K562 (cell line): ENCODE measurements at regions not wholly inside any gene's neighbourhood (a gene's known extent, or its start where the extent isn't known, plus 50 kb on each side); places are given as distances from the start of the nearest gene placed in this dataset.

ENCODE experiments used
- ATAC-seq: fragments of 200-7000 bp; cut with Tn5 transposase; 3 replicates; pipeline ENCODE4 v1.9.1; 2020; ENCODE audit warnings: moderate library complexity
- BruUV-seq: library from RNA; stranded (reverse); fragments of 400-500 nt; replicated peaks from 2 replicates; lab custom pipeline; 2021; lab: Mats Ljungman, UMichigan
- CTCF ChIA-PET: fragments of 300-600 bp; formaldehyde crosslinking; extraction: SDS; loops from one replicate; lab custom pipeline; 2021; ENCODE audit warnings: low intra/inter-chr PET ratio; lab: Yijun Ruan, JAX
- POLR2A ChIA-PET: fragments of 300-600, 350-650 bp; sonication (Branson Sonifier 250); formaldehyde crosslinking; extraction: SDS; loops from one replicate; lab custom pipeline; 2021; ENCODE audit warnings: antibody characterized with exemption, inconsistent platforms; lab: Yijun Ruan, JAX
- DNase-seq, 4 experiments: peaks; one replicate each; pipeline versions ENCODE4 v3.0.0 to v3.0.0-alpha.2; 2011 to 2018; ENCODE audit warnings: low spot score in 3 of 4, mixed read lengths in 3 of 4; ENCODE audit errors: extremely low read depth in 1 of 4
- FAIRE-seq: peaks from 2 replicates; lab custom pipeline; 2011; peaks lifted over from hg19 to GRCh38; lab: Jason Lieb, UNC
- H2AFZ ChIP-seq: 2 replicates; pipeline ENCODE4 v1.6.0; 2011; ENCODE audit warnings: low read depth, low read length, control low read depth, inconsistent platforms
- H3K27ac ChIP-seq: fragments of 200-600 bp; 3 replicates; pipeline ENCODE4 v1.8.0; 2011; ENCODE audit warnings: low read depth, mild to moderate bottlenecking, control low read depth, inconsistent platforms, low read length, moderate library complexity, mixed read lengths; ENCODE audit errors: extremely low read depth
- H3K27me3 ChIP-seq, 2 experiments: fragments of 300-600 bp in 1 of 2; 2 replicates in 1 of 2; 3 replicates in 1 of 2; pipeline versions ENCODE4 v1.6.0 to v1.8.0; 2011; ENCODE audit warnings: inconsistent platforms in 2 of 2, low read length in 2 of 2, mild to moderate bottlenecking in 1 of 2, mixed read lengths in 1 of 2, moderate library complexity in 1 of 2; ENCODE audit not compliant: control insufficient read depth in 2 of 2, insufficient read depth in 2 of 2
- H3K36me3 ChIP-seq: fragments of 300-600 bp; 3 replicates; pipeline ENCODE4 v1.8.0; 2011; ENCODE audit warnings: mild to moderate bottlenecking, low read length, inconsistent platforms; ENCODE audit not compliant: control insufficient read depth, insufficient read depth
- H3K4me1 ChIP-seq, 2 experiments: fragments of 200-600 bp in 1 of 2; replicated peaks in 1 of 2; 2 replicates in 1 of 2; 3 replicates in 1 of 2; pipeline versions ENCODE4 v1.5.1 to v1.8.0; 2011; ENCODE audit warnings: inconsistent platforms in 2 of 2, low read length in 2 of 2, mild to moderate bottlenecking in 1 of 2, mixed read lengths in 1 of 2, moderate library complexity in 1 of 2; ENCODE audit not compliant: control insufficient read depth in 2 of 2, insufficient read depth in 2 of 2
- H3K4me2 ChIP-seq: 2 replicates; pipeline ENCODE4 v1.6.1; 2011; ENCODE audit warnings: low read length, control low read depth, inconsistent platforms, mixed read lengths; ENCODE audit not compliant: insufficient read depth
- H3K4me3 ChIP-seq: fragments of 200-600 bp; sonication (generic), shearing (Covaris generic); 2 replicates; pipeline ENCODE4 v1.5.1; 2016; ENCODE audit warnings: control low read depth, inconsistent platforms
- H3K79me2 ChIP-seq: fragments of 200-600 bp; 3 replicates; pipeline ENCODE4 v1.8.0; 2011; ENCODE audit warnings: low read length, inconsistent platforms; ENCODE audit not compliant: control insufficient read depth, insufficient read depth
- H3K9ac ChIP-seq, 2 experiments: 2 replicates each; pipeline versions ENCODE4 v1.6.0 to v1.6.1; 2011; ENCODE audit warnings: low read depth in 2 of 2, low read length in 2 of 2, control low read depth in 1 of 2, inconsistent platforms in 1 of 2, mild to moderate bottlenecking in 1 of 2, mixed read lengths in 1 of 2; ENCODE audit not compliant: insufficient read depth in 1 of 2
- H3K9me1 ChIP-seq: one replicate; pipeline ENCODE4 v1.6.0; 2011; ENCODE audit warnings: inconsistent platforms, mild to moderate bottlenecking, low read length, moderate library complexity; ENCODE audit not compliant: control insufficient read depth, insufficient read depth
- H3K9me3 ChIP-seq: replicated peaks from 2 replicates; pipeline ENCODE4 v1.5.1; 2011; ENCODE audit warnings: low read depth, low read length, inconsistent platforms; ENCODE audit not compliant: control insufficient read depth, insufficient read depth
- H4K20me1 ChIP-seq: replicated peaks from 2 replicates; pipeline ENCODE4 v1.6.1; 2011; ENCODE audit warnings: low read length, inconsistent platforms, mixed read lengths; ENCODE audit not compliant: control insufficient read depth, insufficient read depth
- FOS ChIP-seq: IDR thresholded peaks from 3 replicates; pipeline ENCODE4 v1.6.1; 2011; ENCODE audit not compliant: insufficient read length; ENCODE audit errors: extremely low read depth
- FOXJ2 ChIP-seq: fragments of 200-800 bp; sonication (Bioruptor generic); IDR thresholded peaks from 2 replicates; pipeline ENCODE4 v1.6.1; 2016; ENCODE audit warnings: missing genetic modification characterization, missing compliant biosample characterization
- HLTF ChIP-seq: fragments of 450-650 bp; IDR thresholded peaks from 2 replicates; pipeline ENCODE4 v1.6.1; 2016
- ILF3 ChIP-seq: fragments of 450-650 bp; IDR thresholded peaks from 2 replicates; pipeline ENCODE4 v1.6.1; 2018; ENCODE audit warnings: antibody characterized with exemption, mild to moderate bottlenecking, moderate library complexity, borderline replicate concordance
- SMARCE1 ChIP-seq: fragments of 450-650 bp; IDR thresholded peaks from 2 replicates; pipeline ENCODE4 v1.7.1; 2016; ENCODE audit warnings: mild to moderate bottlenecking
- ZBED1 ChIP-seq: IDR thresholded peaks from 2 replicates; pipeline ENCODE4 v1.6.1; 2014
- ZNF507 ChIP-seq: conservative IDR thresholded peaks from 2 replicates; pipeline ENCODE4 v1.6.1; 2017; ENCODE audit warnings: missing genetic modification characterization, missing compliant biosample characterization
- WGBS: fragments of 100-300 bp; shearing (Covaris generic); methylation state at CpG from one replicate; pipeline ENCODE4 v1.1.6; 2016; ENCODE audit warnings: low coverage, mixed read lengths; ENCODE audit not compliant: insufficient coverage; ENCODE audit errors: missing lambda C conversion rate; 5-methylcytosine and 5-hydroxymethylcytosine counted together
- in situ Hi-C: fragments of 300-500 bp; cut with MboI; formaldehyde crosslinking; loops from 4 replicates; pipeline ENCODE4 v1.15.0; 2018; ENCODE audit warnings: inconsistent platforms, mixed read lengths
- intact Hi-C: fragments of 100-400 bp; cut with micrococcal nuclease; formaldehyde crosslinking; loops from 2 replicates; pipeline ENCODE4 v1.14.2; 2022
- TF ChIP-seq, protein P1 (sequence below): fragments of 250-450 bp; sonication (Bioruptor Pico); IDR thresholded peaks from 2 replicates; pipeline ENCODE4 v1.4.0; 2020; ENCODE audit warnings: borderline replicate concordance

GRCh38 chr14:87540339-87540738 is 452.6 kb downstream of the GALC start:
- Histone ChIP-seq H3K27me3 (no peaks in the 10 kb centered on the region), H3K9me1 (no peaks in the 10 kb centered on the region), H3K36me3 (no peaks in the 10 kb centered on the region), H3K4me2 (no peak overlapping the region), H3K27ac (no peak overlapping the region), H3K9ac (no peak overlapping the region), H3K9me3 (no peaks in the 10 kb centered on the region), H3K4me3 (no peak overlapping the region), H4K20me1 (no peaks in the 10 kb centered on the region), H3K79me2 (no peaks in the 10 kb centered on the region), H3K4me1 (no peaks in the 10 kb centered on the region)
- 0% methylated on average over 1 of the region's 2 CpGs for WGBS
- ChIA-PET CTCF (no interaction called here), POLR2A (no interaction called here)
- no TSS peak for BruUV-seq
- in situ Hi-C loops (no loop called here), intact Hi-C loops (no loop called here)
- ATAC-seq: no peak
- no peak for FAIRE-seq
- DNase-seq: no peak
- no peak for TF ChIP-seq FOXJ2 (tag)
- TF ChIP-seq HLTF: no peak
- no peak for TF ChIP-seq ZNF507 (tag)
- TF ChIP-seq ZBED1: no peak
- no peak for TF ChIP-seq FOS
- TF ChIP-seq, protein P1, sequence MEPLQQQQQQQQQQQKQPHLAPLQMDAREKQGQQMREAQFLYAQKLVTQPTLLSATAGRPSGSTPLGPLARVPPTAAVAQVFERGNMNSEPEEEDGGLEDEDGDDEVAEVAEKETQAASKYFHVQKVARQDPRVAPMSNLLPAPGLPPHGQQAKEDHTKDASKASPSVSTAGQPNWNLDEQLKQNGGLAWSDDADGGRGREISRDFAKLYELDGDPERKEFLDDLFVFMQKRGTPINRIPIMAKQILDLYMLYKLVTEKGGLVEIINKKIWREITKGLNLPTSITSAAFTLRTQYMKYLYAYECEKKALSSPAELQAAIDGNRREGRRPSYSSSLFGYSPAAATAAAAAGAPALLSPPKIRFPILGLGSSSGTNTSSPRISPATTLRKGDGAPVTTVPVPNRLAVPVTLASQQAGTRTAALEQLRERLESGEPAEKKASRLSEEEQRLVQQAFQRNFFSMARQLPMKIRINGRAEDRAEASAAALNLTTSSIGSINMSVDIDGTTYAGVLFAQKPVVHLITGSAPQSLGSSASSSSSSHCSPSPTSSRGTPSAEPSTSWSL (CRISPR knock-in tag): no peak
- no peak for TF ChIP-seq SMARCE1
- TF ChIP-seq ILF3: no peak
- TF ChIP-seq, all 486 proteins: peak for 0
- no peak overlapping the region for H2AFZ ChIP-seq
